ENCODE measurements at regions not wholly inside any gene's neighbourhood (a gene's known extent, or its start where the extent isn't known, plus 50 kb on each side); places are given as distances from the start of the nearest gene placed in this dataset.

DNA sequence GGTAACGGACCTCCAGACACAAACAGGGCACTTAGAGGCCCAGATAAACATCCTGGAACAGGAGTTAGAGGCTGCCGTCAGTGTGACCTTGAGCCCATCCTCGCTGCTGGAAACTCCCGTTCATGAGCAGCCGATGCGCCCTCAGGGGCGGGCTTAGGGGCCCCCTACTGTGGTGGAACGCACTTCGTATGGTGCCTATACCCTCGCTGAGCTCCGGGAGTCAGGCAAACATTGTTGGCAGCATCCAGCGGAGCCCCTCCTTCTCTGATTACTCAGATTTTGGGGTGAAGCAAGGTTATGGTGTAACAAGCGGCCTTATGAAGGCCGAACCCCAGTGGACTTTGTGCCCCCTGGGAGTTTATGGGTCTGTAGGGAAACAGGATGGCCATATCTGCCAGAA is 205.3 kb upstream of the SYT4 start:
- no peak for DNase-seq

DNA sequence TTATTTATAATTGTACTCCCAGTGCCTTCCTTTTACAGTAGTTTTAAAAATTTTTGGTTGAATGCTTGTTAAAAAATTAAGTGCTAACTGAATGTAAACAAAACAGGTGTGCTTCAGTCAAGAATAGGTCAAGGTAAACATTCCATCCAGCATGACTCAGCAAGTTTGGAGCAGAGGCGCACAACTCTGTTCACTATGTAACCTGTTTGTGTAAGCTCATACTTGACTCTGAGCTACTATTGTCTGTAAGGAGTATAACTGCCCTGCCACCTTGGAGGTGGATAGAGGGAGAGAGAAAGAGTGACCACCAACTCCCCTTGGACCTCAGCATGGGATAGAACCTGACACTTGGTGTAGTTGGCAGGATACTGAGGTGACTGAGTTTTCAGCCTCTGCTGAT is 207.4 kb upstream of the SYT4 start:
- DNase-seq: peak in 1 of 3 experiments; percentile 22

DNA sequence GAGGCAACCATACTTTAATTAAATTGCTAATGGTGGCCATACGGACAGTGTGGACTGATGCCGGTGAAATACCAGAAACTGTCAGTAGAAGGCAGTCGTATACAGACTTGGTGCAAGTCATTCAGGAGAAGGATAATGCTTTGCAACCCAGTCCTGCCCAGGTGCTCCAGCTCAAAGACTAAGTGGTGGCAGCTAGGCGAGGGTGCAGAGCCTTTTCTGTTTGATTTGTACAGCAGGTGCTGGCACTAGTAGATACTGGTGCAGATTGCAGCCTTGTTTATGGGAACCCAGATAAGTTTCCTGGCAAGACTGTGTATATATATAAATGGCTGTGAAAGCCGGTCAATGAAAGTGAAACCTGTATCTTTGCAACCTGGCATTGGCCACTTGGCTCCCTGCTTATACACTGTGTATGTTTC is 208.3 kb upstream of the SYT4 start:
- no peak for DNase-seq

DNA sequence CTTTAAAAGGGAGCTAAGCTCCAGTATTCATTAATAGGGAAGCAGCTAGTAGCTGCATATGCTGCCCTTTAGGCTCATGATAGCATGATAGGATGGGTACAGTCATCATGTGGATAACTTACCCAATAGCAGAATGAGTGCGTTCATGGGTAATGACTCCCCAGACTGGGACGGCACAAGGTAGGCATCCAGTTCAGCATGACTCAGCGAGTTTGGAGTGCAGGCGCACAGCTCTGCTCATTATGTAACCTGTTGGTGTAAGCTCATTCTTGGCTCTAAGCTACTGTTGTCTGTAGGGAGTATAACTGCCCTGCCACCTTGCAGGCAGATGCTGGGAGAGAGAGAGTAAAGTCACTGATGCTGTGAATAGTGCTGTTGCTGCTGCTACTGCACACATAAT is 209.2 kb upstream of the SYT4 start:
- peak; percentile 1 to 15 (median 7) for DNase-seq

DNA sequence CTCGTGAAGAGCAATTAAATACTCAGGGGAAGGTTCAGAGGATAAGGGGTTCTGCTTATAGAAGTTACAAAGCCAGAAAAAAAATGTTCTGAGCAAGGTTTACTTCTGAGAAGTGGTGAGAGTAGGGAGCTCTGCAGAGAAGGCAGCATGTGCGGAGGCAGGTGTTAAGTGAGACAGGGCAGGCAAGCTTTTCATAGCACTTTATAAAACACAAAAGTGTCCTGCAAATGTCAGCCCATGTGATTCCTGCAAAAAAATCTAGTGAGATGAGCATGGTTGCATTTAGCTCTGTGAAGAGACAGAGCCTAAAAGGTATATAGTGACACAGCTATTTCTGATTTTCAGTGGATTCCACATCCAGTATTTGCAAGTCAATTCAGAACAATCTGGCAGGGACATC is 223.8 kb upstream of the SYT4 start:
- DNase-seq: no peak

DNA sequence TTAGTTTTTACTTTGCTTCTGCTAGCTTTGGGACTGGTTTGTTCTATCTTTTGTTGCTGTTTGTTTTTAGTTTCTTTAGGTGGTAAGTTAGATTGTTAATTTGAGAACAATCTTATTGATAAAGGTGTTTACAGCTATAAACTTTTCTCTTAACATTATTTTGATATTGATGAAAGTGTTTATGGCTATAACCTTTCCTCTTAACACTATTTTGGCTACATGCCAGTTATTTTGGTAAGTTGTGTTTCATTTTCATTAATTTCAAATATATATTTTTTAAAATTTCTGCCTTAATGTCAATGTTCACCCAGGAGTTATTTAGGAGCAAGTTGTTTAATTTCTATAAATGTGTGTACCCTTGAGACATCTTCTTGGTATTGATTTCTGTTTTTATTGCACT is 229.6 kb upstream of the SYT4 start:
- DNase-seq: no peak

DNA sequence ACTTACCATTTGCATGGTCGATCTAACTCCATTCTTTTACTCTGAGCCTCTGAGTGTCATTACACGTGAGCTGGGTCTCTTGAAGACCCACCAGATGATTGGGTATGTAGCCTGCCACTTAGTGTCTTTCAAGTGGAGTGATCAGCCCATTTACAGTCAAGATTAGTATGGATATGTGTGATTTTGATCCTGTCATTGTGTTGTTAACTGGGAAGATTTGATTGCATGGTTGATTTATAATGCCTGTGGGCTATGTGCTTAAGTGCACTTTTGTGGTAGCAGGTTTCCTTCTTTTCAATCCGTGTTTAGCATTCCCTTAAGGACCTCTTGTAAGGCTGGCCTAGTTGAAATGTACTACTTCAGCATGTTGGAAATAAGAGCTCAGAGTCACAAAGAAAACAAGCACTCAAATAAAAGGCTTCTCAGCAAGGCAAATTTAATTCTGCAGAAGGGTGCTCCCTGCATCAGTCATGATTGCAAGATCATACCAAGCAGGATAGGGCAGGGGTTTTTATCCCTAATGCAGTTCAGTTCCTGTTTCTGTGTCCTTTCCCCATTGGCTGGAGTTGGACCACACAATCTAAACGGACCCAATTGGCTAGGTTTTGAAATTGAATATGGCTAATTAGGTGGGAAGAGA is 230.7 kb upstream of the SYT4 start:
- no peak for DNase-seq

DNA sequence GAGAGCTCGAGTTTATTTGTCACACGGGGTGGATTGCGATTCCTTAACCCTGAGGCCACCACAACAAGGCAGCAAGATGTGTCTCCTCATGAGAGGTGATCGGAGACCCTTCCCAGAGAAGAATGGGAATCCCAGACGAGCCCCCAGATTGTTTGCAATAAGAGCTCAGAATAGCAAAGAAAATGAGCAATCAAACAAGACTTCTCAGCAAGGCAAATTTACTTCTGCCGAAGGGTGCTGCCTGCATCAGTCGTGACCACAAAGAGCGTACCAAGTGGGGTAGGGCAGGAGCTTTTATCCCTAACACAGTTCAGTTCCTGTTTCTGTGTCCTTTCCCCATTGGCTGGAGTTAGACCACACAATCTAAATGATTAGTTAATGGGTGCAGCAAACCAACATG is 237.5 kb upstream of the SYT4 start:
- DNase-seq: no peak

DNA sequence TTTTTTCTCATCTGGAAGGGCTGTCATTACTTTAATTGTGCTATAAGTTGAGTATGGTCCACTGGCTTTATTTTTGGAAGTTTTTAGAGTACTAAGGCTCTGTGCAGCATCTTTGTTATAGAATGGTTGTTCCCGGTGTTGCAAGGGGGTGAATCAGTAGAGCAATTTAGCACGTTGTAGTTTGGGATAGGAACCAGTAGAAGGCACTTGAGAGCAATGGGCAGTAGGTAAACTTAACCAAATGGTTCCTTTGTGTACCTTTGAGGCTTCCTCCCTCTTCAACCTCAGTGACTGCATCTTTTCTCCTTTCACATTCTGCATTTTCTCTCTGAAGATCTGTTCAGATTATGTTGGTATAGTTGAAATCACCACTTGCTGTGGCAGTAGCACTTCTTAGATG is 238.2 kb upstream of the SYT4 start:
- DNase-seq: no peak

DNA sequence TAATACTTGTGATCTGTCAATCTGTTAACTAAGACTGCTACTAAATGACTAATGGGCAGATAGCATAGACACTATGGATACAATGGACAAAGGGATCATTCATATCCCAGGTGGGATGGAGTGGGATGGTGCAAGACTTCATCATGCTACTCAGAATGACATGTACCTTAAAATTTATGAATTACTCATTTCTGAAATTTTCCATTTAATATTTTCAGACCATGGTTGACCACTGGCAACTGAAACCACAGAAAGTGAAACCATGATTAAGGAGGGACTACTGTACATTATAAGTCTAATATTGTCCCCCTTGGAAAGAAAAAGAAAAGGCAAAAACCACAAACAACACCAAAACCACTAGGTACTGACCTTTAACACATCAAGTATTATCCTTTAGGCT is 247.0 kb upstream of the SYT4 start:
- no peak for DNase-seq

DNA sequence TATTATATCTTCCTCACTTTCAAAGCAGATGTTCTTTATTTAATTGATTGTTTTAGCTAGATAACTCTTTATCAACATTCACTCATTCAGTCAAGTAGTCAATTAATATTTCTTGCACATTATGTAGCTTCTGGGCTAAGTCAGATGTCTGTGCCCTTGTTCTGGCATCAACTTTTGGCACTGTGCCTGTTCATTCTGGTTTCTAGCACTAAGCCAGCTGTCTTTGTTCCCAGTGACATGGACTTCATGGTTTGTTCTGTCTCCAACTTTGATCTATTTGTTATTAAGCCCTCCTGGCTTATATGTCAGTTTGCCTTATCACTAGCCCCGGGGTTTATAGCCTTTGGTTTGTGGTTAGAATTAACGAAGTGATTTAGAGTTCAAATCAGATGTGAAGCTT is 247.9 kb upstream of the SYT4 start:
- DNase-seq: no peak

DNA sequence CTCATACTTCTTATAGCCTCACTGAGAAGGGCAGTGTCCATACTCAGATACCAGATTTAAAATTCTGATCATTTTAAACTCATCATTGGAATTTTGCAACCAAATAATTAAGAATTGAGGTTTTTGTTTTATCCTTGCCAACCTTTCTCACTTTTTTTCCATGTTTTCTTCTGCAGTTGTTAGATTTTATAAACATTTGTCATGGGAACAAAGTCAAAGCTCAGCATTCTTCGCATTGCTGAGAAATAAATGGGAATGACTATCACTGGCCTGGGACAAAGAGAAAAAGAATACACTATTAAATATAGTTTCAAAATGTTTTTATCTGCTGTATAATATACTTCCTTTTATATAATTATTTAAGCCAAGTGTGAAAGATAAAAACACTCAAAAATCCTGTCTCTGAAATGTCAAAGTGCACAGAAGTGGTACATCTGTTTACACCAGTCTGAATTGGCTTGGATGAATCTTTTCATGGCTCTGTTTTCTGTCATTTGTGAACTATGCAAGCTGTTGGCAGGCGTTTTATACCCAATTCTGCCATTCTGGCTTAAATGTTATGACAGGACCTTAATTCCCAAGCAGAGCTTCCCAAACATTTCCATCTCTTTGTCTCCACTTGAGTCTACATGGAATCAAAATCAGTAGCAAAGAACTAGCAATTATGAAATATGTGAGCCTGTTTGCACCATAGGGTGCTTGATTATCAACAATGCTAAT is 249.3 kb upstream of the SYT4 start:
- peak in 2 of 3 experiments; percentile 65 to 94 for DNase-seq

DNA sequence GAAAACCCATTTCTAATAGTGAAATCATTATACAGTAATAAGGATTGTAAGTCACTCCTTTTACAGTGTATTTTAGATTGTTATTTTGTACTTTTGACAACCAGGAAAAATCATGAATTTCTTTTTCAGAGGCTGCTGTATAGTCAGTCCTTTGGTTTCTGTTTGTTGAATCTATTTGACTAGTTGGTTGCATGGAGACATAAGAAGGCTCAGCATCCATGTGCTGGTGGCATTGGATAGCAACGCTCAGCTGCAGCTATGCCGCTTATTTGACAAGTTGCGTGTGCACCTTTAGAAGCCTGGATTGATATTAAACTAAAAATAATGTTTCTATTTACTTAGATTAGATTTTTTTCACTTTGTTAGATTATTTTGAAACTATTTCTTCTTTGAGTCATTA is 254.1 kb upstream of the SYT4 start:
- no peak for DNase-seq

DNA sequence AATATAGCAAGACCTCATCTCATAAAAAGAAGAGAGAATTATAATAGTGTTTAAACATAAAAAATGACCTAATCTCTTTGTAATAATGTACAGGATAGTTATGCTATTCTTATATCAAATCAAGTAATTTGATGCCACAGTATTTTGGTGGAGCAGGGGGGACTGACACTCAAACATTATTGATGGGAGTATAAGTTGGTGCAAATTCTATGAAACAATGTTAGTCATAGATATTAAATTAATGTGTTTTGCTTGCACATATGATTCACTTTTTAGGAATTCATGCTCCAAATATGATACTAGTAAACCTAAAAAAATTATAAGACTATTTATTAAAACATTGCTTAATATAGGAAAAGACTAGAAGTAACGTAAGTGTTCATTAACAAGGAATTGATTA is 256.1 kb upstream of the SYT4 start:
- DNase-seq: no peak

DNA sequence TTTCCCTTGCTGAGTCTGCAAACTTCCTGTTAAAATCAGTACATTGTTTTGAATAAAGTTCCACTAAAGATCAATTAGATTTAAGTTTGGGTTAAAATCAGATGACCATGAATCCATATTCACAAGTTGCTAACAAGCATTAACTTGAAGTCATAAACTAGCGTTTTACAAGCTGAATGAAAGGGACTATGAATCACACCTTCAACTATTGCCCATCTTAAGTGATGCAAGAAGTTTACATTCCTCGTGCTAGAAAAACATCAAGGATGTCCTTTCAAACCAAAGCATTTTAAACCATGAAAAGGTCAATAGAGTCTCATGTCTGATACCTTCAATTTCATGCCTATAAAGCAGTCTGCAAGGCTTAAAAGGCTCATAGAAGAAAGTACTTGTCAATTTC is 257.2 kb upstream of the SYT4 start:
- no peak for DNase-seq

DNA sequence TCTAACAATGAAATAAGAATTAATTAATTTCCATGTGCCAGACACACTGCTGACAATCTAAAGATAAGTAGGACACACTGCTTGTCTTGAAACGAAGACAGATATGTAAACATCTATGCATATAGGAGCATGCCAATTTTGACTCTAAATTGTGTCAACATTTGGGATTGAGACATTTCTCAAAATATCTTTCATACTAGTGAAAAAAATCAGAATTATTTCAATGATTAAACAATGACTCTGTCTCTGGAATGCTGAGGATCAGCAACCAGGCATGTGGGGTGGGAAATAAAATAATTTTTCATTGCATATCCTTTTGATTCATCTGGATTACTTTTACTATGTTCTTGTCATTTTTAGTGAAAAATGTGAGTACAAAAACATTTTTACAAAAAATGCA is 262.6 kb upstream of the SYT4 start:
- DNase-seq: no peak

DNA sequence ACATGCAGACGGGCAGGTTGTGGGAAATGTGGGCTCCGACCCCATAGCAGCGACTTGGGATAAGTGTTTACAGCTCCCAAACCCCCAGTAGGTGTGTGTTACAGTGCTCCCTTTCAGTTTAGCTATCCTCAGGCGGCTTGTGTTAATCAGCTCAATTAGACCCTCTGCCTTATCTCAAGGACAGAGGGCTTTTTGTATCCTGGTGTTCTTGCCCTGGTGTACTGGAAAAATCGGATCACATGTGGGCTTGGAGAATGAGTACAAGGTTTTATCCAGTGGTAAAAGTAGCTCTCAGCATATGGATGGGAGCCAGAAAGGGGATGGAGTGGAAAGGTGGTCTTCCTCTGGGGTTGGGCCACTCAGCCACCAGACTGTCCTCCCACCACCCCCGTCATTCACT is 264.7 kb upstream of the SYT4 start:
- no peak for DNase-seq

DNA sequence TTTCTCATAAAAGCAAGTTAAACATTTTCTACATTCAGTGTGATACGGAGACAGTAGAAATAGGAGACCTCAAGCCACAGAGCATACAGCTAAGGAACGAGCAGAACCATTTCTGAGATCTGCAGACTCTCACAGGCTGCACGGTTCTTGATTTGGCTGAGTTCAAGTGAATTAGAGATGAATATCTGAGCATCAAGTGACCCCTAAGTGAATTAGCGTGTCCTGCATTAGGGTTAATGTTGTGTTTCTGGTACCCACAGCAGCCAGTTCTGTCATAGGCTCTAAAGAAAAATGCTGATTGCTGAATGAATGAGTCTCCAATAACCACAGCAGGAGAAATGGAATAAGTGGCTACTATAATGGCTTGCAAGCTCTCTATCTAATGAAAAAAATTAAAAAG is 265.9 kb upstream of the SYT4 start:
- DNase-seq: no peak

DNA sequence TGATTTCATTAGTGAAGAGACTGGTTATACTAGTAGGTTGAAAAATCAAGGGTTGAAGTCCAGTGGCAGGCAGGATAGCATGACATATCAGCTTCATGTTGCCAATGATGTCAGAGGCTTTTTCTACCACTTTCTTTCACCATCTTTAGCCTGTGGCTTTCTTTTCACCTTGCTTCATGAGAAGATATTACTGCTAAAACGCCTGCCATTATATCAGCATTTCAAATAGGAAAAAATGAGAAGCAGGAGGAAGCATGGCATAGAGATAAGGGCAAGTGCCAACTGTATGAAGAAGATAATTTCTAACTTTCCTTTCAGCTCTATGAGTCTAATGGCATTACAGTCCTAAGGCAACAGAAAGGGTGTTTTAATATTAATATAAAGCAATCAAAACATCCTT is 270.2 kb upstream of the SYT4 start:
- DNase-seq: no peak

DNA sequence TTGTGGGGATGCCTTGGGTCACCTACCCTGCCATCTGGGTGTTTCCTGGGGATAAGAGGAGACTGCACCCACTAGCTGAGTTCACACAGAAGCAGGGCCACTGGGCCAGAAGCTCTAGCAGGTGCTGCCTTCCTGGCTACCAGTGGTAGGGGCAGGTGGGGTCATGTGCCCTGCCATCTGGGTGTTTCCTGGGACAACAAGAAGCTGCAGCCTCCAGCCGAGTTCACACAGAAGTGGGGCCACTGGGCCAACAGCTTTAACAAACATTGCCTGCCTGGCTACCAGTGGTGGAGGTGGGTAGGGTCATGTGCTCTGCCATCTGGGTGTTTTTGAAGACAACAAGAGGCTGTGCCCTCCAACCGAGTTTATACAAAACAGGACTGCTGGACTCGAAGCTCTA is 282.2 kb upstream of the SYT4 start:
- no peak for DNase-seq

DNA sequence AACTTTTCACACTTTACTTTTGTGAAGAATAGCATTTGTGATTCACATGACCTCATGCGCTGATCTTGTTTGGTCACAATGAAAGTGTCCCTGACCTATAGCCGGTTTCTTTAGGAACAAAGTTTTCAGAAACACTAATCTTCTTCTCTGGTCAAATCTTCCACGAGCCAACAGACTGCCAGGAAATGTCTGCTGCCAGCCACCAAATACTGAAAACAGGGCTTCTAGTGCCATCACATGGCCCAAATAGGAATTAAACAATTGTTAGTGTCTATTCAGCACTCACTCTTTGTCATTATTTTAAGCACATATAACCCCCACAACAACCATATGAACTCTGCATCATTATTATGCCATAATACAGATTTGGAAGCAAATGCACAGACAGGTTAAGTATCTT is 286.5 kb upstream of the SYT4 start:
- DNase-seq: peak in 2 of 3 experiments; percentile 48 to 82

DNA sequence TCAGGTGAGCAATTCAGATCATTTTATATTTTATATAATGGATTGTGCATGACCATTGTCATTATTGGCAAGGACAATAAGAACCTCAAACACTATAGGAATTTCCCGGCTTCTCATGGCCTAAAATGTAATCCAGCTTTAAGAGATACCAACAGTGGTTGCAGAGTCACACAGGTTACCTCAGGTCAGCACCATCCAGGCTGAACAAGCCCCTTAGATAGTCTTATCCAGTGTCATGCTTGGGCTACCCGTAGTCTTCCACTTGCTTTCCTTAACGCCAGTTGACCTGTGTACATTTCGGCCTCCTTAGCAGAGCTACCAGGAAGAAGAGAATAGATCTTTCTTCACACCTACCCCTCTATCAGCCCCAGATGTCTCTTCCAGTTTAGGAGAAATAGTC is 293.3 kb upstream of the SYT4 start:
- DNase-seq: no peak

DNA sequence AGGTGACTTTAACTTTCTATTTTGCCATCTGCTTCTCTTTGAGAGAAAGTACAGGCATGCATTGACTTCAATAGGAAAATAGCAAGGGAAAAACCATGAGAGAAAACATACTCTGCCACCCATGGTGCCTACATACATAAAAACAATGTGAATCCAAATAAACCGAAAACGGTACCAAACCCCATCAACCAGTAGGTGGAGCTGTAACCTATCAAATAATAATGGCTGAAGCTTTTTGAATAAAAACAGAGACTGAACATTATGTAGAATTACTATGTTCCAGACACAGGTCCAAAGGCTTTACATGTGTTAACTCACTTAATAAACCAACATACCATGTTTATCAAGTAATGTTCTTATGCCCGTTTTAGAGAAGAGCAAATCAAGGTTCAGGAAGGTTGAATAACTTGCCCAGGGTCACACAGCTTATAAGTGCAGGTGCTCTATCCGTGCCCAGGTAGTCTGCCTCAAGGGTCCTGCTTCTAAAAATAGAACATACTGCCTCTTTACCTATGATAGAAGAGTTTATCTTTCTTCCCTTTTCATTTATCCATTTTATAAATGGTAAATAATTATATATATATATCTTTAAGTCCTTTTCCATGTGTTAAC is 293.9 kb upstream of the SYT4 start:
- peak; percentile 62 to 93 (median 75) for DNase-seq

DNA sequence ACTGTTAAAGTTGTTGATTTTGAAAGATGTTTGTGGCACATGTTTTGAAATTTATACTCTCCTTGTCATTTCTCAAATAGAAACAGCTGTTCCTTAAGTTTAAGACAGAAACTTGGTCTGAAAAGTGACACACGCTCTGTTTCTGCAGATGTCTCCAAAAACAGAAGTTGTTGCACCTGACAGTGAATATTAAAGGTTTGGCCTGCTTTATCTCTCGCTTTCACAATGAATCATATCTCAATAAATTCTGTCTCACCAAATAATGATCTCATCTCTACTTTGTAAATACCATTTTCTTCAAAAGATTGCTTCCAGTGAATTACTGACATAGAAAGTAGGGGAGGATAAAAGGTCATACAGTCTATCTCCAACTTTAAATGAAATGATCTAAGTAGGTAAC is 294.9 kb upstream of the SYT4 start:
- DNase-seq: peak in 1 of 3 experiments; percentile 23

DNA sequence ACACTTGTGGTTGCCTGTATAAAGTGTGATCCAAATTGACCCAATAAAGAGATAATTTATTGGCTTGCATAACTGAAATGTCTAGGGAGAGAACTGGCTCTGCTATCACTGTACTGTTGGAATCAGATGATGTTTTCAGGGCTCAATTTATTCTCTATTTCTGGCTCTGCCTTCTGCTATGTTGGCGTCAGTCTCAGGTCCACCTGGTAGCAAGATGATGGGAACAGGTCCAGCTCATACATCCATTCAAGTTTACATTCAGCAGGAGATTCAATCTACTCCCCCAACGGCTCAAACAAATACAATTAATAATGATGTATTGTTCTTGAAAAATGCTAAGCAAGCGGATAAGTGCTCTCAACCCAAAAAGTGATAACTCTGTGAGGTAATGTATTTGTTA is 297.7 kb upstream of the SYT4 start:
- peak in 2 of 3 experiments; percentile 55 to 88 for DNase-seq
